Stomach smooth muscle (tissue), 2 donors: ENCODE measurements at regions not wholly inside any gene's neighbourhood (a gene's known extent, or its start where the extent isn't known, plus 50 kb on each side); places are given as distances from the start of the nearest gene placed in this dataset.

Experiments used
- H3K27ac ChIP-seq: one replicate; pipeline ENCODE4 v1.7.0; 2013; ENCODE audit warnings: mild to moderate bottlenecking, low read length, inconsistent platforms
- H3K27me3 ChIP-seq, 2 donors: one replicate each; pipeline ENCODE4 v1.7.0; 2013; ENCODE audit warnings: low read length in 2 of 2; ENCODE audit not compliant: insufficient read depth in 2 of 2, control insufficient read depth in 1 of 2
- H3K36me3 ChIP-seq, 2 donors: one replicate each; pipeline ENCODE4 v1.7.0; 2013; ENCODE audit warnings: low read length in 2 of 2; ENCODE audit not compliant: control insufficient read depth in 2 of 2, insufficient read depth in 2 of 2
- H3K4me1 ChIP-seq: one replicate; pipeline ENCODE4 v1.7.0; 2013; ENCODE audit warnings: low read length; ENCODE audit not compliant: control insufficient read depth, insufficient read depth
- H3K4me3 ChIP-seq, 2 donors: one replicate each; pipeline ENCODE4 v1.7.0; 2013; ENCODE audit warnings: low read length in 2 of 2
- H3K9ac ChIP-seq, 2 donors: one replicate each; pipeline ENCODE4 v1.7.0; 2013; ENCODE audit warnings: low read length in 2 of 2, mild to moderate bottlenecking in 1 of 2
- H3K9me3 ChIP-seq, 2 donors: one replicate each; pipeline ENCODE4 v1.7.0; 2013; ENCODE audit warnings: low read length in 2 of 2; ENCODE audit not compliant: control insufficient read depth in 2 of 2
- donor health status: healthy.
- donor health status: Pancreatic carcinoma.

GRCh38 chr3:153602801-153603200 is 440.8 kb downstream of the RAP2B start:
- no peak overlapping the region for H3K27ac ChIP-seq
- no peaks in the 10 kb centered on the region for H3K36me3 ChIP-seq
- H3K9ac ChIP-seq = no peak overlapping the region
- H3K9me3 ChIP-seq = no peaks in the 10 kb centered on the region
- H3K4me1 ChIP-seq = no peaks in the 10 kb centered on the region
- H3K27me3 ChIP-seq = no peaks in the 10 kb centered on the region
- H3K4me3 ChIP-seq = no peak overlapping the region

- no peaks in the 10 kb centered on the region for H3K9me3 ChIP-seq
- H3K27ac ChIP-seq = no peak overlapping the region
- no peaks in the 10 kb centered on the region for H3K4me1 ChIP-seq
- H3K27me3 ChIP-seq = no peaks in the 10 kb centered on the region
- H3K4me3 ChIP-seq = no peak overlapping the region
- no peaks in the 10 kb centered on the region for H3K36me3 ChIP-seq
- no peak overlapping the region for H3K9ac ChIP-seq
Measured at GRCh38 chr3:153614140-153614539, 452.1 kb downstream of the RAP2B start.

GRCh38 chr3:153614563-153614962 is 452.5 kb downstream of the RAP2B start:
- Histone ChIP-seq H3K9me3 (no peaks in the 10 kb centered on the region), H3K9ac (no peak overlapping the region), H3K4me3 (no peak overlapping the region), H3K4me1 (no peaks in the 10 kb centered on the region), H3K27me3 (no peaks in the 10 kb centered on the region), H3K36me3 (no peaks in the 10 kb centered on the region), H3K27ac (no peak overlapping the region)

GRCh38 chr3:153615863-153616262 is 453.8 kb downstream of the RAP2B start:
- H3K9me3 ChIP-seq = no peaks in the 10 kb centered on the region

GRCh38 chr3:153617463-153617862 is 455.4 kb downstream of the RAP2B start:
- no peaks in the 10 kb centered on the region for H3K4me1 ChIP-seq

More at GRCh38 chr3:153615863-153616262, 453.8 kb downstream of the RAP2B start:
- Histone ChIP-seq H3K36me3 (no peaks in the 10 kb centered on the region), H3K9ac (no peak overlapping the region), H3K27ac (no peak overlapping the region), H3K4me3 (no peak overlapping the region), H3K27me3 (no peaks in the 10 kb centered on the region), H3K4me1 (no peaks in the 10 kb centered on the region)

GRCh38 chr3:153618176-153618575 is 456.1 kb downstream of the RAP2B start:
- Histone ChIP-seq H3K4me1 (no peaks in the 10 kb centered on the region), H3K9me3 (no peaks in the 10 kb centered on the region), H3K4me3 (no peak overlapping the region), H3K27ac (no peak overlapping the region), H3K9ac (no peak overlapping the region), H3K36me3 (no peaks in the 10 kb centered on the region), H3K27me3 (no peaks in the 10 kb centered on the region)

More at GRCh38 chr3:153617463-153617862, 455.4 kb downstream of the RAP2B start:
- H3K27ac ChIP-seq = no peak overlapping the region
- H3K9me3 ChIP-seq = no peaks in the 10 kb centered on the region
- H3K27me3 ChIP-seq = no peaks in the 10 kb centered on the region
- no peak overlapping the region for H3K4me3 ChIP-seq
- no peaks in the 10 kb centered on the region for H3K36me3 ChIP-seq
- no peak overlapping the region for H3K9ac ChIP-seq

- Histone ChIP-seq H3K27ac (no peak overlapping the region), H3K9ac (no peak overlapping the region), H3K4me3 (no peak overlapping the region), H3K27me3 (no peaks in the 10 kb centered on the region), H3K9me3 (no peaks in the 10 kb centered on the region), H3K4me1 (no peaks in the 10 kb centered on the region), H3K36me3 (no peaks in the 10 kb centered on the region)
Measured at GRCh38 chr3:153619268-153619667, 457.2 kb downstream of the RAP2B start.

- H3K27ac ChIP-seq = no peak overlapping the region
- H3K9ac ChIP-seq = no peak overlapping the region
- no peaks in the 10 kb centered on the region for H3K27me3 ChIP-seq
- H3K4me1 ChIP-seq = no peaks in the 10 kb centered on the region
- H3K36me3 ChIP-seq = no peaks in the 10 kb centered on the region
- no peaks in the 10 kb centered on the region for H3K9me3 ChIP-seq
- H3K4me3 ChIP-seq = no peak overlapping the region
Measured at GRCh38 chr3:153621953-153622352, 459.9 kb downstream of the RAP2B start.

GRCh38 chr3:153623834-153624233 is 461.8 kb downstream of the RAP2B start:
- H3K9me3 ChIP-seq = no peaks in the 10 kb centered on the region
- H3K36me3 ChIP-seq = no peaks in the 10 kb centered on the region

GRCh38 chr3:153624310-153625030 is 462.4 kb downstream of the RAP2B start:
- Histone ChIP-seq H3K27ac (no peak overlapping the region), H3K27me3 (no peaks in the 10 kb centered on the region), H3K4me1 (no peaks in the 10 kb centered on the region), H3K36me3 (no peaks in the 10 kb centered on the region), H3K9me3 (no peaks in the 10 kb centered on the region), H3K4me3 (no peak overlapping the region), H3K9ac (no peak overlapping the region)

More at GRCh38 chr3:153623834-153624233, 461.8 kb downstream of the RAP2B start:
- Histone ChIP-seq H3K4me3 (no peak overlapping the region), H3K27ac (no peak overlapping the region), H3K4me1 (no peaks in the 10 kb centered on the region), H3K27me3 (no peaks in the 10 kb centered on the region), H3K9ac (no peak overlapping the region)

GRCh38 chr3:153625506-153625905 is 463.5 kb downstream of the RAP2B start:
- Histone ChIP-seq H3K4me3 (no peak overlapping the region), H3K9ac (no peak overlapping the region), H3K27me3 (no peaks in the 10 kb centered on the region), H3K9me3 (no peaks in the 10 kb centered on the region), H3K27ac (no peak overlapping the region), H3K36me3 (no peaks in the 10 kb centered on the region), H3K4me1 (no peaks in the 10 kb centered on the region)
